MM.1S (cell line): ENCODE measurements at regions not wholly inside any gene's neighbourhood (a gene's known extent, or its start where the extent isn't known, plus 50 kb on each side); places are given as distances from the start of the nearest gene placed in this dataset.

Experiments used
- DNase-seq: peaks from one replicate; pipeline ENCODE4 v3.0.0-alpha.2; 2015
- H2AFZ ChIP-seq: fragments of 300-600 bp; sonication (generic); 2 replicates; pipeline ENCODE4 v1.6.0; 2016; ENCODE audit warnings: antibody characterized with exemption, low read length
- H3F3A ChIP-seq: fragments of 300-600 bp; sonication (generic); 2 replicates; pipeline ENCODE4 v1.6.1; 2016; ENCODE audit warnings: mild to moderate bottlenecking, antibody characterized with exemption, low read length, moderate library complexity, mixed read lengths; ENCODE audit not compliant: insufficient read depth
- H3K27ac ChIP-seq: fragments of 300-600 bp; sonication (generic); 2 replicates; pipeline ENCODE4 v1.5.1; 2016; ENCODE audit warnings: mild to moderate bottlenecking, low read length
- H3K27me3 ChIP-seq: fragments of 300-600 bp; sonication (generic); replicated peaks from 2 replicates; pipeline ENCODE4 v1.6.0; 2016; ENCODE audit warnings: low read length; ENCODE audit not compliant: insufficient read depth
- H3K36me3 ChIP-seq: fragments of 300-600 bp; sonication (generic); replicated peaks from 2 replicates; pipeline ENCODE4 v1.6.1; 2016; ENCODE audit warnings: mild to moderate bottlenecking, low read length, mixed read lengths; ENCODE audit not compliant: insufficient read depth
- H3K4me1 ChIP-seq: fragments of 300-600 bp; sonication (generic); 2 replicates; pipeline ENCODE4 v1.6.1; 2016; ENCODE audit warnings: low read length, mixed read lengths
- H3K4me2 ChIP-seq: fragments of 300-600 bp; sonication (generic); 2 replicates; pipeline ENCODE4 v1.6.0; 2016; ENCODE audit warnings: low read depth, low read length
- H3K4me3 ChIP-seq: fragments of 300-600 bp; sonication (generic); 2 replicates; pipeline ENCODE4 v1.5.1; 2016; ENCODE audit warnings: low read length, mixed read lengths
- H3K79me2 ChIP-seq: fragments of 300-600 bp; sonication (generic); 2 replicates; pipeline ENCODE4 v1.6.1; 2016; ENCODE audit warnings: mixed run types, low read length, mixed read lengths
- H3K9ac ChIP-seq: fragments of 300-600 bp; sonication (generic); 2 replicates; pipeline ENCODE4 v1.6.1; 2016; ENCODE audit warnings: low read length, mixed read lengths
- H3K9me2 ChIP-seq: fragments of 300-600 bp; sonication (generic); replicated peaks from 2 replicates; pipeline ENCODE4 v1.6.1; 2016; ENCODE audit warnings: mild to moderate bottlenecking, low read length, mixed read lengths; ENCODE audit not compliant: insufficient read depth
- H3K9me3 ChIP-seq: fragments of 300-600 bp; sonication (generic); replicated peaks from 2 replicates; pipeline ENCODE4 v1.6.1; 2016; ENCODE audit warnings: mild to moderate bottlenecking, low read length, mixed read lengths; ENCODE audit not compliant: insufficient read depth
- H4K20me1 ChIP-seq: fragments of 300-600 bp; sonication (generic); 2 replicates; pipeline ENCODE4 v1.6.1; 2016; ENCODE audit warnings: mild to moderate bottlenecking, low read length, moderate library complexity, mixed read lengths; ENCODE audit not compliant: insufficient read depth
- CTCF ChIP-seq: fragments of 300-600 bp; sonication (generic); IDR thresholded peaks from 2 replicates; pipeline ENCODE4 v1.5.1; 2016; ENCODE audit warnings: antibody characterized with exemption, low read length, mixed read lengths
- EZH2 ChIP-seq: fragments of 300-600 bp; sonication (generic); optimal IDR thresholded peaks from 2 replicates; pipeline ENCODE3; 2017; ENCODE audit warnings: low read depth, mild to moderate bottlenecking, antibody characterized with exemption, low read length, mixed read lengths
- EZH2phosphoT487 ChIP-seq: fragments of 300-600 bp; sonication (generic); IDR thresholded peaks from 2 replicates; pipeline ENCODE4 v1.6.1; 2018; ENCODE audit warnings: antibody characterized with exemption, low read length

- no peak overlapping the region for H3K4me3 ChIP-seq
Measured at GRCh38 chr5:104146652-104147051, 584.1 kb upstream of the NUDT12 start.

GRCh38 chr5:104139840-104140239 lies 577.3 kb upstream of the NUDT12 start:
- H3K9me3 ChIP-seq = no peaks in the 10 kb centered on the region
- no peaks in the 10 kb centered on the region for H3K79me2 ChIP-seq
- H3K36me3 ChIP-seq = no peaks in the 10 kb centered on the region
- H2AFZ ChIP-seq = no peak overlapping the region
- H4K20me1 ChIP-seq = no peaks in the 10 kb centered on the region
- no peaks in the 10 kb centered on the region for H3K4me1 ChIP-seq
- H3K27me3 ChIP-seq = no peaks in the 10 kb centered on the region
- H3K4me2 ChIP-seq = no peak overlapping the region
- no peak overlapping the region for H3K27ac ChIP-seq
- no peak overlapping the region for H3K4me3 ChIP-seq
- H3K9me2 ChIP-seq = no peaks in the 10 kb centered on the region
- H3F3A ChIP-seq = no peaks in the 10 kb centered on the region
- no peak for DNase-seq
- no peak overlapping the region for H3K9ac ChIP-seq
- no peak for TF ChIP-seq EZH2phosphoT487
- no peak for TF ChIP-seq CTCF
- no peak for TF ChIP-seq EZH2

More at GRCh38 chr5:104146652-104147051, 584.1 kb upstream of the NUDT12 start:
- H3K27ac ChIP-seq = no peak overlapping the region
- H3K9me3 ChIP-seq = no peaks in the 10 kb centered on the region
- DNase-seq = no peak
- H3K4me2 ChIP-seq = no peak overlapping the region
- H3K79me2 ChIP-seq = no peaks in the 10 kb centered on the region
- H3K36me3 ChIP-seq = no peaks in the 10 kb centered on the region
- H3K9me2 ChIP-seq = no peaks in the 10 kb centered on the region
- no peak overlapping the region for H3K9ac ChIP-seq
- no peaks in the 10 kb centered on the region for H3K27me3 ChIP-seq
- H2AFZ ChIP-seq = no peak overlapping the region
- TF ChIP-seq EZH2 (no peak), EZH2phosphoT487 (no peak), CTCF (no peak)
- H3F3A ChIP-seq = no peaks in the 10 kb centered on the region
- H3K4me1 ChIP-seq = no peaks in the 10 kb centered on the region
- H4K20me1 ChIP-seq = no peaks in the 10 kb centered on the region

- Histone ChIP-seq H3F3A (no peaks in the 10 kb centered on the region), H3K79me2 (no peaks in the 10 kb centered on the region), H4K20me1 (no peaks in the 10 kb centered on the region), H3K9ac (no peak overlapping the region), H3K27ac (no peak overlapping the region), H3K36me3 (no peaks in the 10 kb centered on the region), H3K9me3 (no peaks in the 10 kb centered on the region), H3K9me2 (no peaks in the 10 kb centered on the region), H3K4me3 (no peak overlapping the region), H3K4me1 (no peaks in the 10 kb centered on the region), H3K27me3 (no peaks in the 10 kb centered on the region), H2AFZ (no peak overlapping the region), H3K4me2 (no peak overlapping the region)
- no peak for DNase-seq
- TF ChIP-seq EZH2phosphoT487 (no peak), EZH2 (no peak), CTCF (no peak)
Measured at GRCh38 chr5:104130320-104130719, 567.7 kb upstream of the NUDT12 start.
